NOMO-1 (cell line): ENCODE measurements at regions not wholly inside any gene's neighbourhood (a gene's known extent, or its start where the extent isn't known, plus 50 kb on each side); places are given as distances from the start of the nearest gene placed in this dataset.
"Not testable (repeated sequence)": the region's sequence is repeated elsewhere in the genome, so short reads cannot be mapped to it uniquely, and the experiment has no call there.

ENCODE experiments used
- DNase-seq, 2 experiments: peaks; one replicate each; lab custom pipeline; 2025; ENCODE audit not compliant: unreplicated experiment in 2 of 2; lab: John Stamatoyannopoulos, UW

- DNase-seq = no peak
Measured at GRCh38 chr21:31418377-31419001, 74.4 kb upstream of the TIAM1 start.

- DNase-seq = not testable (repeated sequence)
Measured at GRCh38 chr21:31417214-31417613, 73.2 kb upstream of the TIAM1 start.

GRCh38 chr21:31416465-31416864, 72.4 kb upstream of the TIAM1 start:
- DNase-seq = no peak

GRCh38 chr21:31414263-31415000, 70.4 kb upstream of the TIAM1 start:
- no peak for DNase-seq

GRCh38 chr21:31413698-31414097, 69.6 kb upstream of the TIAM1 start:
- DNase-seq = no peak

- peak in 1 of 2 experiments; percentile 23 for DNase-seq
Measured at GRCh38 chr21:31410499-31411131, 66.6 kb upstream of the TIAM1 start.

GRCh38 chr21:31409831-31410487, 65.9 kb upstream of the TIAM1 start:
- DNase-seq = no peak

GRCh38 chr21:31408301-31409088, 64.4 kb upstream of the TIAM1 start:
- no peak for DNase-seq

- DNase-seq = no peak
Measured at GRCh38 chr21:31406510-31406909, 62.4 kb upstream of the TIAM1 start.

- no peak for DNase-seq
Measured at GRCh38 chr21:31405604-31406003, 61.5 kb upstream of the TIAM1 start.

GRCh38 chr21:31403596-31404333, 59.7 kb upstream of the TIAM1 start:
- DNase-seq = no peak

GRCh38 chr21:31399591-31399990, 55.5 kb upstream of the TIAM1 start:
- no peak for DNase-seq

GRCh38 chr21:31398574-31398973, 54.5 kb upstream of the TIAM1 start:
- no peak for DNase-seq

GRCh38 chr21:31397939-31398338, 53.9 kb upstream of the TIAM1 start:
- DNase-seq = no peak

- DNase-seq = no peak
Measured at GRCh38 chr21:31397515-31397926, 53.5 kb upstream of the TIAM1 start.

GRCh38 chr21:31397030-31397429, 53.0 kb upstream of the TIAM1 start:
- DNase-seq = no peak

- DNase-seq = no peak
Measured at GRCh38 chr21:31396399-31396798, 52.3 kb upstream of the TIAM1 start.

GRCh38 chr21:31395791-31396190, 51.7 kb upstream of the TIAM1 start:
- DNase-seq = no peak

- no peak for DNase-seq
Measured at GRCh38 chr21:31395268-31395667, 51.2 kb upstream of the TIAM1 start.

GRCh38 chr21:31394309-31394708, 50.2 kb upstream of the TIAM1 start:
- DNase-seq = no peak
